ENCODE measurements at regions not wholly inside any gene's neighbourhood (a gene's known extent, or its start where the extent isn't known, plus 50 kb on each side); places are given as distances from the start of the nearest gene placed in this dataset.

DNA sequence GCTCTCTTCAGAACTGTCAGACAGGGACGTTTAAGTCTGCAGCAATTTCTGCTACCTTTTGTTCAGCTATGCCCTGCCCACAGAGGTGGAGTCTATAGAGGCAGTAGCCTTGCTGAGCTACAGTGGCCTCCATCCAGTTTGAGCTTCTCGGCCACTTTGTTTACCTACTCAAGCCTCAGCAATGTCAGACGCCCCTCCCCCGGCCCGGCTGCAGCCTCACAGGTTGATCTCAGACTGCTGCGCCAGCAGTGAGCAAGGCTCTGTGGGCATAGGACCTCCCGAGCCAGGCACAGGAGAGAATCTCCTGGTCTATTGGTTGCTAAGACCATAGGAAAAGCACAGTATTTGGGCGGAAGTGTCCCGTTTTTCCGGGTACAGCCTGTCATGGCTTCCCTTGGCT, 89.9 kb upstream of the PDC start:
- no peak for DNase-seq

DNA sequence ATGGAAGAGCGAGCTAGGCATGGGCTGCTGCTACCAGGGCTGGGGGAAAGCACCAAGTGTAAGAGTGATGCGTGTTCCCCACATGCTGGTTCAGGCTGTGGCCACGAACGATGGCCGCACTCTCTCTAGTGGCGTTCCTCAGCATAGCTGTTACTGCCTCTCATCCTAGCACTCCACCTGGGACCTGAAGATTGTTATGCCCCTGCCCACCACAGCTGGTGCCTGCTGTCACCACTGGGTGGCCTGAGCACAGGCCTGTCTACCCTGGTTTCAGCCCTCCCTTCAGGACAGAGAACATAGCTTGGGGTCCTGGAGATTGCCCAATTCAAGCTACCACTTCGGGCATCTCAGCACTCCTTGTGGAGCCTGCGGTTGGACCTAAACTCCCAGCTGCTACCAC, 80.1 kb upstream of the PDC start:
- no peak for DNase-seq

DNA sequence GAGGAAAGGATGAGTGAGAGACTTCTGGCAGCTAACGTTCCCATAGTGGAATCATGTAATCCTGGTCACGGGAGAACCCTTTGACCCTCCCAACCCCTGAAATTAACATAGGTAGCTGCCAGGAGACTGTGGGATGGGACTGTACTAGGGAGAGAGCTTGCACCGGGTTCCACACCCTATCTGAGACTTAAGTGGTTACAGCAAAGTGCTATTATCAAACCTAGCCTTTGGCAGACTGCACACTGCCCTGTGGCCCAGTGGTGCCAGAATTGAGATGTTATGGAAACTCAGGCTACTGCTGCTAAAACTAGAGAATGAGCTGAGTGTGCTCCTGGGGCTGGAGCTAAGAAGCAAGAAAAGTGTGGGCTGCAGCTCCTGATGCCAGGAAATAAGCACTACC, 79.6 kb upstream of the PDC start:
- DNase-seq, result no peak

DNA sequence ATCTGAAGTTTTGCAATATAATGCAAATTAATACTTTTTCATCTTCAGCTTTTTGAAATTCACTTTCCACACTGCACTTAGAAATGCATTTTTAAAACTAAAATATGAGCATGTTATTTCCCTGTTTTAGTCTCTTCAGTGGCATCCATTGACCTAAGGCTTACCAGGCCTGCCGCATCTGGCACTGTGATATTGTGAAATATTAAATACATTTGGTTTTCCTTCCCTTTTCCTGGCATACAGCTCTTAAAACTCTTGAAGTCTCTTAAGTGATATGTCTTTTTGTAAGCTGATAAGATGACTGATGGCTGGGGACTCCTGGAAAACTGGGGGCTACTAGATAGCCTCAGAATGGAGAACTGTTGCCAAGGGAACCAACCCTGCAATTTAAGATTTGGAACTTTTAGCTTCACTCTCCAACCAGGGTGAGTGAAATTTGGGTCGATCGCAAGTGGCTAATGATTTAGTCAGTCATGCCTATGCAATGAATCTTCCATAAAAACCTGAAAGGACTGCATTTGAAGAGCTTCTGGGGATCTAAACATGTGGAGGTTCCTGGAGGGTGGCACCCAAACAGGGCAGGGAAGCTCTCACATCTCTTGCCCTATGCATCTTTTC, 75.5 kb upstream of the PDC start:
- DNase-seq, result peak; percentile 13 to 59

DNA sequence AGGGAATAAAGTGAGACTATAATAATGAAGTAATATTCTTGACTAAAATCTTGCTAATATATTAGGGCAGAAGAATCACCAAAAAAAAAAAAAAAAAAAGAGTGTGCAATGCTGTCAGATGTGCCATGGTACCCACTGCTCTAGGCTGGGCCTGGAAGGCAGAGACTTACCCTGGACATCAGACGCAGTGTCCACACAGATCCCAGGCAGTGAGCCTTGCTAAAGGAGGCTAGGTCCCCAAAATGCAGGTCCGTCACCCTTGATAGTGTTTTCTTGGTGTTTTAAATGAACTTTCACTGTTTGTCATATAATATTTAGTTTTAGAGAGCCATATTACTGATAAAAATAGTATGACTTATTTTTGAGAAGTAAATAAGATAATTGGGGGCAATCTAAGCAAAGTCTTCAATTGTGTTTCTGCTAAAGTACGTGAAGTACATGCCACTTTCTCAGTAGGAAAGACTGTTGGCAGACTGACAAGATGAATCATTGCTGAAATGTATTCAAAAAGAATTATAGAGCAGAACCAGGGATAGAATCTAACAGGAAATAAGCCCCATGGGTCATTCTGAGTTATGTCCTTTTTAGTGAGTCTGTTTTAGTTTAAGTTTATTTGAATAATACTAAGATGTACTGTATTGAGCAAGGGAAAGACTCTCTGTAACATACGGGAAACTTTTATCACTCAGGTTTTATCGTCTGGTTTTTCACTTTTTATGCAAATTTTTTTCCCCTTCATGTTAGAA, 74.6 kb upstream of the PDC start:
- DNase-seq, result no peak

DNA sequence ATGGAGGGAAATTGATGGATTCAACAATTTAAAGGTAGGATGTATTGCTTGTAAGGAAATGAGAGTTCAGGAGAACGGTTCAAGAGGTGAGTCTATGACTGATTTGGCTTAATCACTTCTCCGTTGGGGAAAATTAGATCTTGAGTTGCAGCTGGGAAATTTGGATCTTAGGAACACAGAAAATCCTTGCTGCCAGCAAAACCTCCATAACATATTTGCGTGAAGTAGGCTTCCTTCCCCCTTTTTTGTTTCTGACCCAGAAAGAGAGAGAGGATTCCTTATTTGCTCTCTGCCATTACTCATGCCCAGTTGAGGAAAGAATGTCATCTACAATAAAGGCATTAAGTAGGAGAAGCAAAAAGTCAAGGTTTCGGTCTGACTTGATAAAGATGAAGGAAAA, 73.5 kb upstream of the PDC start:
- DNase-seq, result no peak

DNA sequence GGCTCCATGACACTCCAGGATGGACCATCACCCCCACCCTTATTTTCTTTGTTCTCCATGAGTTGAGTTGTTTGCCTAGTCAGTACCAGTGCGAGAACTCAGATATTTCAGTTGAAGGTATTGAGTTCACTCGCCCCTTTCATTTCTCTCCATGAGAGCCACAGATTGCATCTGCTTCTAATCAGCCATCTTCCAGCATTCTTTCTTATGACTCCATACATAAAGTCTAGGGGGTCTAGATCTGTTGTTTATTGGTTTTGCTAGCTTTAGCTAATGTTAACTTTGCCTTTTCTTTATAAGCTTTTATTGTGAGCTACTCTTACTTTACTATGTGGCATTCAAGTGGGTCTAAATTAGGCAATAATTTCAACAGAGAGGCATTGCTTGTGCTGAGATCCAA, 71.6 kb upstream of the PDC start:
- no peak for DNase-seq

DNA sequence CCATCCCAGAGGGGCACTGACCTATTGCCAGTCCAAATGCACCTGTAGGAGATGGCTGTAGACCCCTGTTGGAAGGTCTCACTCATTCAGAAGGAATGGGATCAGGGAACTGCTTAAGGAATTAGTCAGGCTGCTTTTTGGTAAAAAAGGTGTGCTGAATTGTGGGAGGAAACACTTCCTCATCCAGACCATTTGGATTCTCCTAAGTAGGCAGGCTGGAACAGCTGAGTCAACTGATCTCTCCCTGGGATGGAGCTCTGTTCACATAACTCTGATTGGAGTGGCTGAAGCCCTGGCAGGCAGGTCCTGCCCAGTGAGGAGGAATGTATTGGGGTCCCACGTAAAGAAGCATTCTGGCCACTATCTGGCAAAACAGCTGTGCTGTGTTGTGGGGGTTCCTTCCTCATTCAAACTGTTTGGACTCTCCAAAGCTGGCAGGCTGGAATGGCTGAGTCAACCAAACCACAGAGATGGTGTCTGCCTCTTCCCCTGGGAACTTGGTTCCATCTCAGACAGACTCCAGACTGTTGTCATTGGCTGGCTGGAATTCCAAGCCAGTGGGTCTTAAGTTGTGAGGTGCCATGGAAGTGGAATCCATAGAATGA, 70.7 kb upstream of the PDC start:
- DNase-seq, result no peak

DNA sequence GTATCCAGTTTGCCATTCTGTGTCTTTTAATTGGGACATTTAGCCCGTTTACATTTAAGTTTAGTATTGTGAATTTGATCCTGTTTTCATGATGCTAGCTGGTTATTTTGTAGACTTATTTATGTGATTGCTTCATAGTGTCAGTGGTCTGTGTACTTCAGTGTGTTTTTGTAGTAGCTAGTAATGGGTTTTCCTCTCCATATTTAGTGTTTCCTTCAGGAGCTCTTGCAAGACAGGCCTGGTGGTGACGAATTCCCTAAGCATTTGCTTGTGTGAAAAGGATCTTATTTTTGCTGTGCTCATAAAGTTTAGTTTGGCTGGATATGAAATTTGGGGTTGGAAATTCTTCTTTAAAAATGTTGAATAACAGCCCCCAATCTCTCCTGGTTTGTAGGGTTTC, 69.2 kb upstream of the PDC start:
- DNase-seq, result no peak

DNA sequence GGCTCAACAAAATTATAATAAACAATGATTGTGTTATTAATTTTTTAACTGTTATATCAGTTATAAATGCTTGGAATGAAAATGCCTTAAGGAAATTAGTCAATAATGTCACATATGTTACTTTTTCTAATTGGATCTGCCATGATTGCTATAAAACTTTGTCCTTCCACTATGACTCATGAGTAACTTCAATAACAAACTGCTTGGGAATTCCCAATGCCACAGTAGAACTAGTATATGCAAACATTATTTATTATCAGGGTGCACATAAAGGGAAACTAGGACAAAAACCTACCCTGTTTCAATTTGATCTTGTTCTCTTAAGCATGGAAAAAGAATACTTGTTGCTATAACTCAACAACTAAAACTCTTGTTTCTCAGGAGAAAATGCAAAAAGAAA, 59.1 kb upstream of the PDC start:
- no peak for DNase-seq

DNA sequence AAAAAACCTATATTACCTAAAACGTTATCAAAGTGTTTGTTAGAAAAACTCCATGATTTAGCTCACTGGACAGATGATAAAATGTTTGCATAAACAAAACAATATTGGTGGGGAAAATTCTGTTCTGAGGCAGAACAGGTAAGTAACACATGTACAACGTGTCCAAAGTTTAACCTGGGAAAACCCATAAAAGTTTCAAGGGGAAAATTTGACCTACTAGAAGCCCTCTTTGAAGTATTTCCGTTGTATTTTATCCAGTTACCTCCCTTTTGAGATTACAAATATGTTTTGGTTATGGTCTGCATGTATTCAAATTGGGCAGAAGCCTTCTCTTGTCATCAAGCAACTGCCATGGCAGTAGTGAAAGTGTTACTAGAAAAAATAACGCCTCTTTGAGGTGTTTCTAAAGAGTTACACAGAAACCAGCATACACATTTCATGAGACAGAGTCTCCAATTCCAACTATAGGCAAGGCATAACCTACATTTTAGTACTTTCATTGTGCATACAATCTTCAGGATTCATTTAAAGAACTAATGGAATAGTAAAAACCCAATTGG, 58.0 kb upstream of the PDC start:
- no peak for DNase-seq

DNA sequence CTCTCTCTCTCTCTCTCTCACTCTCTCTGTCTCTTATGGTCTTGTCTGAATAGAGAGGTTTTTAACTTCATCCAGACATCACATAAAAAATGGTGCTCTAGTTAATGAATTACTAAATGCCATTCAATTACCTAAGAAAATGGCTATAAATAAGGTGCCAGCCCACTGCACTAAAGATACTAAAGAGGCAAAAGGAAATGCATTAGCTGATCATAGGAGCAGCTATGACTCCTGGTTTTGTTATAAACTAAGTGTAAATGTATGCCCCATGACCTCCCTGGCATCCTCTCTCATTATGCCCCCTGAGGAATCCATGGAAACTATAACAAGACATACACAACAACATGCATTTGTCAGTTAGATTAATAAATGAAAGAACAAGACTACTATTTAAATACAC, 57.5 kb upstream of the PDC start:
- DNase-seq, result no peak

DNA sequence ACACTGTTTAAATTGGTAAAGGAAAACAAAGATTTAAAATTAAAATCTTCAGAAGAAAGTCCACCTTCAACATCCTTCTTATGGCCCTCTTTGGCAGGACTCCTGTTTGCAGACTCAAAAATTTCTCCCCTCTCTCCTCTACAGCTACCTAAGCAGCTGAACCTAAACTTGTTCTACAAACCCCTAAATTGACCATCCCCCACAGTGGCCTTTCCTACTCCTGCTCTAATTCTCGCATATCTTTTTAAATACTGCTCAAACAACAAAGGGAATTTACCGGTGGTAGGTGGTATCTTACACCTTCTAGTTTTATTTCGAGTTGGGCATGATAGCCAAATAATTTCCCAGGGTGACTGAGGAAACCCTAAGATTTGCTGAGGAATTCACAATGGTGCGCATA, 53.5 kb upstream of the PDC start:
- no peak for DNase-seq

DNA sequence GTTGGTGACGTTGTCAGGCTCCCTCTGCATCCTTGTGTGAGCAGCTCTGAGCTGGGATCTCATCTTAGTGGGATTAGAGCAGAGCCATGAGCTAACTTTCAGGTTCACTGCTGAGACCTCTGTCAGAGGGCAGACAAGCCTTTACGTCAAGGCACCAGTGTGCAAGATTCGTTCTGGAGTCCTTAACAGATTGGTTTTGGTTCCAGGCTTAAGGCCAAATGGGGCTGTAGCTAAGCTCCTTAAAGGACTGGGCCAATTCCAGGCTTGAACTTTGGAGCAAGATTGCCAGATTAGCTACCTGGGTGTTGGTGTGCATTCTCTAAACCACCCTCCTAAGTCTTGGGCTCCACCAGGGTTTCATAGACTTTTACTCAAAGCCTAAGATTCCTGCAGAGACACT, 52.6 kb upstream of the PDC start:
- DNase-seq, result no peak

DNA sequence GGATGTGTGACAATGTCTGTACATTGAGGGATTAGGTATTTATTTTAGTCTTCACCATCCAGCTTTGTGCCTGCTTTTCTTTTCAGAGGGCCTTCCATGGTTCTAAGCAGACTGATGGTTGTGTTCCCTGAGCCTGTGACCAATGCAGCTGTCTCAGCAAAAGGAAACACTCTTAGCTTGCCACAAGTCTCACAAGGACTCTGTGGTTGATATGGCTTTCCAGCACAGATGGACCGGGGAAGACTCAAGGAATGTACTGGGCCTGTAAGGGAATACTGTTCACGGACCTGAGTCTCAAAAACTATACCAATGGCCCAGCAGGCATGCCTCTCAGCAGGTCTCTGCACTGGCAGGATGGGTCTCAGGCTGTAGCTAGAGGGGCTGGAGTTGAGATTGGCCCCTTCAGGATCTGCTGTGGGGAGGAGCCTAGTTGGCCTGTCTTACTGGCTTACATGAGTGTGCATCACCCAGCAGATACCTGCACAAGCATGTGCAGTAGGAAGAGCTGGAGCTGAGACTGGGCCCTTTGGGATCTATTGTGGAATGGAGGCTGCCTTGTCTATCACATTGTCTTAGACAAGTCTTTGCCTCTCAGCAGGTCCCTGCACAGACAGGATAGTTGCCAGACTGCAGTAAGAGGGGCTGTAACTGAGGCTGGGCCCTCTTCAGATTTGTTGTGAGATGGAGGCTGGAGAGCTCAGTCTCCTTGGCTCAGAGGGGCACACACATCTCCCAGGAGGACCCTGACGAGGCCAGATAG, 52.0 kb upstream of the PDC start:
- DNase-seq, result no peak

DNA sequence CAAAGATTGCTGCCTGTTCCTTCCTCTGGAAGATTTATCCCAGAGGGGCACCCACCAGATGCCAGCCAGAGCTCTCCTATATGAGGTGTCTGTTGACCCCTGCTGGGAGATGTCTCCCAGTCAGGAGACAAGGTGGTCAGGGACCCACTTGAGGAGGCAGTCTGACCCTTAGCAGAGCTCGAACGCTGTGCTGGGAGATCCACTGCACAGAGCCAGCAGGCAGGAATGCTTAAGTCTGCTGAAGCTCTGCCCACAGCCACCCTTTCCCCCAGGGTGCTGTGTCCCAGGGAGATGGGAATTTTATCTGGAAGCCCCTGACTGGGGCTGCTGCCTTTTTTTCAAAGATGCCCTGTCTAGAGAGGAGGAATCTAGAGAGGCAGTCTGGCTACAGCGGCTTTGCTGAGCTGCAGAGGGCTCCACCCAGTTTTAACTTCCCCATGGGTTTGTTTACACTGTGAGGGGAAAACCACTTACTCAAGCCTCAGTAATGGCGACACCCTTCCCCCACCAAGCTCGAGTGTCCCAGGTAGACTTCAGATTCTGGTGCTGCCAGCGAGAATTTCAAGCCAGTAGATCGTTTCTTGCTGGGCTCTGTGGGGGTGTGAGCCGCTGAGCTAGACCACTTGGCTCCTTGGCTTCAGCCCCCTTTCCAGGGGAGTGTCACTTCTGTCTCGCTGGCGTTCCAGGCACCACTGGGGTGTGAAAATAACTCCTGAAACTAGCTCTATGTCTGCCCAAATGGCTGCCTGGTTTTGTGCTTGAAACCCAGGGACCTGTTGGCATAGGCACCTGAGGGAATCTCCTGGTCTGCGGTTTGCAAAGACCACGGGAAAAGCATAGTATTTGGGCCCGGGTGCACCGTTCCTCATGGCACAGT, 51.1 kb upstream of the PDC start:
- DNase-seq, result peak; percentile 51 to 60

Data from inflammatory macrophage (primary cell).